Right atrium auricular region (tissue), 2 donors: ENCODE measurements at regions not wholly inside any gene's neighbourhood (a gene's known extent, or its start where the extent isn't known, plus 50 kb on each side); places are given as distances from the start of the nearest gene placed in this dataset.

ENCODE experiments used
- DNase-seq: peaks from one replicate; pipeline ENCODE4 v3.0.0-alpha.2; 2019; ENCODE audit warnings: low spot score
- H3K27ac ChIP-seq, 2 donors: fragments of 200-600 bp; sonication (generic); 1 replicate in 1 of 2; 2 replicates in 1 of 2; pipeline ENCODE4 v1.5.1; 2016 to 2019
- H3K27me3 ChIP-seq, 2 donors: fragments of 200-600 bp; sonication (generic); one replicate each; pipeline versions ENCODE4 v1.5.1 to v1.6.0; 2017 to 2019
- H3K36me3 ChIP-seq: fragments of 200-600 bp; sonication (generic); one replicate; pipeline ENCODE4 v1.5.1; 2016
- H3K4me1 ChIP-seq, 2 donors: fragments of 200-600 bp; sonication (generic); one replicate each; pipeline versions ENCODE4 v1.5.1 to v1.6.0; 2017 to 2019
- H3K4me3 ChIP-seq, 2 donors: fragments of 200-600 bp; sonication (generic); 1 replicate in 1 of 2; 2 replicates in 1 of 2; pipeline ENCODE4 v1.5.1; 2017 to 2019; ENCODE audit warnings: mild to moderate bottlenecking in 1 of 2, moderate library complexity in 1 of 2
- H3K9me3 ChIP-seq, 2 donors: fragments of 200-600 bp; sonication (generic); one replicate each; pipeline ENCODE4 v1.5.1; 2019
- TF ChIP-seq, protein P1 (sequence below), 2 donors: fragments of 200-600 bp; sonication (generic); IDR thresholded peaks; one replicate each; pipeline ENCODE4 v1.5.1; 2019; ENCODE audit warnings: antibody characterized with exemption in 2 of 2

DNA sequence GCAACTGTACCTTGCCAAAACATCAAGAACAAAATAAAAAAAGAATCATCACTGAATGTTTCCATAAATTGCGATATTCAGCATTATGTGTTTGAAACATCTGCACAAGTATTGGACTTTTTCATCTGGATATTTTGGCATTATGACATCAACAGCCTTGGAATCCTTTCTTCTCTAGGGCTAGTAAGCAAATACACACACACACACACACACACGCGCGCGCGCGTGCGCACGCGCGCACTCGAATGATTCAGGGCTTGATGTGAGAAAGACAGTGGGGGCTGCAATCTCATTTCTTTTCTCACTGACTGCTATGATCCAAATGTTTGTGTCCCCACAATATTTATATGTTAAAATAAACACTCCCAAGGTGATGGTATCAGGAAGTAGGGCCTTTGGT lies 90.0 kb upstream of the SLC38A4 start:
- Histone ChIP-seq H3K27ac (peak overlapping the region in 1 of 2 donors; percentile 79), H3K36me3 (no peaks in the 10 kb centered on the region), H3K4me3 (no peak overlapping the region), H3K27me3 (no peaks in the 10 kb centered on the region), H3K9me3 (peaks cover 0 to 17% of the 10 kb centered on the region in 2 donors), H3K4me1 (no peaks in the 10 kb centered on the region)
- no peak for DNase-seq
- TF ChIP-seq, protein P1, sequence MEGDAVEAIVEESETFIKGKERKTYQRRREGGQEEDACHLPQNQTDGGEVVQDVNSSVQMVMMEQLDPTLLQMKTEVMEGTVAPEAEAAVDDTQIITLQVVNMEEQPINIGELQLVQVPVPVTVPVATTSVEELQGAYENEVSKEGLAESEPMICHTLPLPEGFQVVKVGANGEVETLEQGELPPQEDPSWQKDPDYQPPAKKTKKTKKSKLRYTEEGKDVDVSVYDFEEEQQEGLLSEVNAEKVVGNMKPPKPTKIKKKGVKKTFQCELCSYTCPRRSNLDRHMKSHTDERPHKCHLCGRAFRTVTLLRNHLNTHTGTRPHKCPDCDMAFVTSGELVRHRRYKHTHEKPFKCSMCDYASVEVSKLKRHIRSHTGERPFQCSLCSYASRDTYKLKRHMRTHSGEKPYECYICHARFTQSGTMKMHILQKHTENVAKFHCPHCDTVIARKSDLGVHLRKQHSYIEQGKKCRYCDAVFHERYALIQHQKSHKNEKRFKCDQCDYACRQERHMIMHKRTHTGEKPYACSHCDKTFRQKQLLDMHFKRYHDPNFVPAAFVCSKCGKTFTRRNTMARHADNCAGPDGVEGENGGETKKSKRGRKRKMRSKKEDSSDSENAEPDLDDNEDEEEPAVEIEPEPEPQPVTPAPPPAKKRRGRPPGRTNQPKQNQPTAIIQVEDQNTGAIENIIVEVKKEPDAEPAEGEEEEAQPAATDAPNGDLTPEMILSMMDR (IDR thresholded peaks at IDR 0.05): no peak

DNA sequence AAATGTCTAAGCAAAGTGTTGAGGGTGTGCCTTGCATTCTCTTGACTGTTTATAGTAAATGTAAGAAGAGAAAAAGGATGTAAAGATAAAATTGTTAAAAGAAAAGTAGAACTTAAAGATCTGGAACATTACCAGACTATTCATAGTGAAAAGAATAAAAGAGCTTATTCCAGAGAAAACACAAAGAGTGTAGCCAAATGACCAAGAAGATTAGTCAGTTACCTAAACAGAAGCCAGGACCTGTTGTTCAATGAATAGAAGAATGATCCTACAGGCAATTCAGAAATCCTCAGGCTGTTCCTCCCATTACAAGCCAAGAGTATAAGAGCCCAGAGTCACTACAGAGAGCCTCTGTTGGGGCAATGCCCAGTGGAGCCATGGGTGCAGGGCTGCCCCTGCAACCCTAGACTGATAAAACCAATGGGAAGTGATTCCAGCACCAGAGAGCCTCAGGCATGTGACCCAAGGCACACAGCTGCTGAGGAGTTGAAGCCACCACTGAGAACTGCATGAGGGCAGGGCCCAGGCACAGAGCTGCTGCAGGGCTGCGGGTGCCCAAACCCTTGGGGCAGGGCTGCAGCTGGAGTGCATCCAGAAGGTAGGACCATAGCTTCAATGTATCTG lies 91.1 kb upstream of the SLC38A4 start:
- H3K9me3 ChIP-seq: peaks cover 0 to 11% of the 10 kb centered on the region in 2 donors
- no peak for DNase-seq
- H3K36me3 ChIP-seq: no peaks in the 10 kb centered on the region
- no peaks in the 10 kb centered on the region for H3K4me1 ChIP-seq
- TF ChIP-seq, protein P1 (IDR thresholded peaks at IDR 0.05): no peak
- no peak overlapping the region for H3K27ac ChIP-seq
- no peak overlapping the region for H3K4me3 ChIP-seq
- no peaks in the 10 kb centered on the region for H3K27me3 ChIP-seq

DNA sequence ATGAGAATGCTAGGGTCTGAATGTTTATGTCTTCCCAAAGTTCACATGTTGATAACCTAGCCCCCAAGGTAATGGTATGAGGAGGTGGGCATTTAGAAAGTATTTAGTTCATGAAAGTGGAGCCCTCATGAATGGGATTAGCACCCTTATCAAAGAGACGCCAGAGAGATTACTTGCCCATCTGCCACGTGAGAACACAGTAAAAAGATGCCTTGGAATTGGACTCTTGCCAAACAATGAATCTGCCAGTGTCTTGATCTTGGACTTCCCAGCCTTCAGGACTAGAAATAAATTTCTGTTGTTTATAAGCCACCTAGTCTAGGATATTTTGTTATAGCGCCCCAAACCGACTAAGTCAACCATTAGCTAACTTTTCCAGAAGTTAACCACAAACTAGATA lies 92.0 kb upstream of the SLC38A4 start:
- no peaks in the 10 kb centered on the region for H3K36me3 ChIP-seq
- TF ChIP-seq, protein P1 (IDR thresholded peaks at IDR 0.05): no peak
- H3K4me1 ChIP-seq: no peaks in the 10 kb centered on the region
- H3K27me3 ChIP-seq: no peaks in the 10 kb centered on the region
- H3K9me3 ChIP-seq: peaks cover 0 to 11% of the 10 kb centered on the region in 2 donors
- DNase-seq: no peak
- no peak overlapping the region for H3K27ac ChIP-seq
- no peak overlapping the region for H3K4me3 ChIP-seq

DNA sequence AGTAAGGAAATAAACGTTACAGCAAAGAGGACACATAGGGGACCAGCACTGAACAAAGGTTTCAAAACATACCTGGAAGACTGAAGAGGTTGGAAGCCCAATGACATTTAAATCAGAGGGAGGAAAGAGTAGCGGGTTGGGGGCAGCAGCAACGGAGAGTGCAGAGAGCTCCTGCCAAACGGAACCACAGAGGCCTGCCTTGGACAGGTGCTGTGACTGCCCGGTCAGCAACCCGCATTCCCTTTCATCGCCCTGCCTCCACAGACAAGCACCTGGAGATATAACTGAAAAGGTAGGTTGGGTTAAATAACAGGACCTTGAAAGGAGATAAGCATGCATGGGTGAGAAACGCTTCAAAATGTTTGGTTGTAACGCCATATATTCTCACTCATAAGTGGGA lies 92.8 kb upstream of the SLC38A4 start:
- no peaks in the 10 kb centered on the region for H3K27me3 ChIP-seq
- no peak overlapping the region for H3K27ac ChIP-seq
- no peaks in the 10 kb centered on the region for H3K36me3 ChIP-seq
- peaks cover 0 to 2% of the 10 kb centered on the region in 2 donors for H3K9me3 ChIP-seq
- TF ChIP-seq, protein P1 (IDR thresholded peaks at IDR 0.05): no peak
- no peak for DNase-seq
- no peaks in the 10 kb centered on the region for H3K4me1 ChIP-seq
- H3K4me3 ChIP-seq: no peak overlapping the region

DNA sequence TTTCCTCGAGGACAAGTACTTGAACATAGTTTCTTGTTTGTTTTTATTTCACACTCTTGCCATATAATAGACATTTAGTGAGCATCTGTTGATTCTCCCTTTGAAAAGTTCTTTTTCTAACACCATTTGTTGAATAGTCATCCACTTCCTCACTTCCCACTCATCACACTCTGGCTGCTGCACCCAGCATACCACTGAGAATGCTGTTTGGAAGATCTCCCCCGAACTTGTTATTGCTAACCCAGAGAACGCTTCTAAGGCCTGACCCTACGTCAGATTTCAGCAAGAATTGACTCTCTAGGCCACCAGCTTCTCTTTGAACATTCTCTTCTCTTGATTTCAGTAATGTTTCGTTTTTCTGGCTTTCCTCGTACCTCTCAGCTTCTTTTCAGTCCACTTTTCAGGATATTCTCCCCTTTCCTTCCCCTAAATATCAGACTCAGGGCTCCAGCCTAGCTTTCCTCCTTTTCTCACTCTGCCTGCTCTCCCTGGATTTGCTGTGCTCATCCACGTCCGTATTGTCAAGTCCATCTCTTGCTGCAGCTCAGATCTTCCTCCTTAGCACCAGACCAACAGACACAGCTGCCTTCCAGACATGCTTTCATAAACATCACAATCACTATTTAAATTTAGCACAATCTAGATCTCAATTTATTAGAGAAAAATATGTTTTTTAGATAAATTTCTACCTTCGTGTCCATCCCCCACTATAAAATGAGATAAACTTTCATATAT lies 94.0 kb upstream of the SLC38A4 start:
- no peak overlapping the region for H3K4me3 ChIP-seq
- no peak for DNase-seq
- no peaks in the 10 kb centered on the region for H3K4me1 ChIP-seq
- no peaks in the 10 kb centered on the region for H3K36me3 ChIP-seq
- no peaks in the 10 kb centered on the region for H3K9me3 ChIP-seq
- H3K27ac ChIP-seq: peak overlapping the region in 1 of 2 donors; percentile 26
- H3K27me3 ChIP-seq: no peaks in the 10 kb centered on the region
- TF ChIP-seq, protein P1 (IDR thresholded peaks at IDR 0.05): no peak
